OCI-LY3 (cell line): ENCODE measurements at regions not wholly inside any gene's neighbourhood (a gene's known extent, or its start where the extent isn't known, plus 50 kb on each side); places are given as distances from the start of the nearest gene placed in this dataset.

ENCODE experiments used
- CTCF ChIP-seq: fragments of 200-600, 300-600 bp; sonication (generic); IDR thresholded peaks from 2 replicates; pipeline ENCODE4 v1.5.1; 2014; ENCODE audit warnings: antibody characterized with exemption, low read length, low read depth
- EZH2phosphoT487 ChIP-seq: fragments of 200-600 bp; shearing (Covaris generic); IDR thresholded peaks from 2 replicates; pipeline ENCODE4 v1.6.1; 2018; ENCODE audit warnings: antibody characterized with exemption, mixed run types, low read depth

- TF ChIP-seq CTCF: no peak
- no peak for TF ChIP-seq EZH2phosphoT487
Measured at GRCh38 chr12:17971850-17972249, 118.1 kb downstream of the RERGL start.
